IMR-90 (cell line): ENCODE measurements at regions not wholly inside any gene's neighbourhood (a gene's known extent, or its start where the extent isn't known, plus 50 kb on each side); places are given as distances from the start of the nearest gene placed in this dataset.
A peak's percentile ranks its signal among the peaks of the same experiment; 100 is the strongest.

ENCODE experiments used
- ATAC-seq: fragments of 200-7000 bp; cut with Tn5 transposase; 2 replicates; pipeline ENCODE4 v1.9.1; 2020; ENCODE audit warnings: low read depth, mild to moderate bottlenecking, moderate library complexity
- BruUV-seq: library from RNA; stranded (reverse); fragments of 400-500 nt; replicated peaks from 2 replicates; lab custom pipeline; 2021; lab: Mats Ljungman, UMichigan
- CTCF ChIA-PET: fragments of 300-600 bp; formaldehyde crosslinking; extraction: SDS; loops from one replicate; lab custom pipeline; 2021; ENCODE audit warnings: antibody characterized with exemption; lab: Yijun Ruan, JAX
- POLR2A ChIA-PET: fragments of 300-600 bp; sonication (Branson Sonifier 250); formaldehyde crosslinking; loops from one replicate; lab custom pipeline; 2022; ENCODE audit warnings: antibody characterized with exemption; ENCODE audit not compliant: unreplicated experiment; lab: Charles Lee
- DNase-seq: peaks from one replicate; pipeline ENCODE4 v3.0.0; 2013
- H2AFZ ChIP-seq: replicated peaks from 2 replicates; pipeline ENCODE3; 2013; ENCODE audit warnings: low read length, mild to moderate bottlenecking; ENCODE audit not compliant: poor library complexity
- H2AK5ac ChIP-seq: 2 replicates; pipeline ENCODE4 v1.6.1; 2013; ENCODE audit warnings: low read depth, low read length, inconsistent platforms
- H2AK9ac ChIP-seq: replicated peaks from 2 replicates; pipeline ENCODE3; 2013; ENCODE audit warnings: mild to moderate bottlenecking, low read depth, low read length, moderate library complexity; ENCODE audit not compliant: poor library complexity
- H2BK120ac ChIP-seq: 2 replicates; pipeline ENCODE4 v1.6.1; 2013; ENCODE audit warnings: low read depth, low read length, inconsistent platforms
- H2BK15ac ChIP-seq: 3 replicates; pipeline ENCODE4 v1.6.1; 2013; ENCODE audit warnings: low read depth, low read length, inconsistent platforms
- H2BK20ac ChIP-seq: 2 replicates; pipeline ENCODE4 v1.6.1; 2013; ENCODE audit warnings: low read depth, mild to moderate bottlenecking, inconsistent platforms, low read length, moderate library complexity
- H2BK5ac ChIP-seq: 2 replicates; pipeline ENCODE4 v1.6.1; 2013; ENCODE audit warnings: mild to moderate bottlenecking, low read depth, low read length, inconsistent platforms; ENCODE audit not compliant: poor library complexity, severe bottlenecking
- H3K14ac ChIP-seq: replicated peaks from 2 replicates; pipeline ENCODE4 v1.6.1; 2013; ENCODE audit warnings: low read depth, low read length, inconsistent platforms
- H3K18ac ChIP-seq: 2 replicates; pipeline ENCODE4 v1.6.1; 2013; ENCODE audit warnings: low read depth, low read length, control low read depth
- H3K23ac ChIP-seq: 2 replicates; pipeline ENCODE4 v1.6.1; 2013; ENCODE audit warnings: low read depth, low read length, inconsistent platforms
- H3K27ac ChIP-seq: 2 replicates; pipeline ENCODE4 v1.5.1; 2013; ENCODE audit warnings: mild to moderate bottlenecking, control low read depth, low read length; ENCODE audit not compliant: insufficient read depth
- H3K27me3 ChIP-seq: 2 replicates; pipeline ENCODE4 v1.6.1; 2013; ENCODE audit warnings: low read length; ENCODE audit not compliant: control insufficient read depth, insufficient read depth
- H3K36me3 ChIP-seq: 2 replicates; pipeline ENCODE4 v1.6.1; 2013; ENCODE audit warnings: low read length, mixed read lengths; ENCODE audit not compliant: control insufficient read depth, insufficient read depth
- H3K4ac ChIP-seq: 2 replicates; pipeline ENCODE4 v1.6.1; 2013; ENCODE audit warnings: low read depth, low read length, inconsistent platforms
- H3K4me1 ChIP-seq: 2 replicates; pipeline ENCODE4 v1.6.1; 2013; ENCODE audit warnings: low read length, mixed read lengths; ENCODE audit not compliant: control insufficient read depth, insufficient read depth
- H3K4me2 ChIP-seq: 2 replicates; pipeline ENCODE4 v1.6.1; 2013; ENCODE audit warnings: low read depth, mild to moderate bottlenecking, control low read depth, low read length, moderate library complexity
- H3K4me3 ChIP-seq: 2 replicates; pipeline ENCODE4 v1.5.1; 2013; ENCODE audit warnings: low read depth, mild to moderate bottlenecking, control low read depth, low read length, moderate library complexity; ENCODE audit not compliant: insufficient read depth
- H3K56ac ChIP-seq: 2 replicates; pipeline ENCODE4 v1.6.1; 2013; ENCODE audit warnings: low read length, inconsistent platforms; ENCODE audit not compliant: insufficient read depth; ENCODE audit errors: extremely low read depth
- H3K79me1 ChIP-seq, 2 experiments: 2 replicates each; pipeline ENCODE4 v1.6.1; 2013; ENCODE audit warnings: low read length in 2 of 2, inconsistent platforms in 1 of 2, low read depth in 1 of 2
- H3K9ac ChIP-seq: 2 replicates; pipeline ENCODE4 v1.6.1; 2013; ENCODE audit warnings: low read depth, low read length, control low read depth
- H3K9me1 ChIP-seq: 2 replicates; pipeline ENCODE4 v1.6.1; 2013; ENCODE audit warnings: low read length, inconsistent platforms; ENCODE audit not compliant: insufficient read depth
- H3K9me3 ChIP-seq: 2 replicates; pipeline ENCODE4 v1.6.1; 2013; ENCODE audit warnings: low read length; ENCODE audit not compliant: control insufficient read depth, insufficient read depth
- H4K20me1 ChIP-seq: 2 replicates; pipeline ENCODE4 v1.6.1; 2013; ENCODE audit warnings: low read length, inconsistent platforms; ENCODE audit not compliant: insufficient read depth
- H4K5ac ChIP-seq: 2 replicates; pipeline ENCODE4 v1.6.1; 2013; ENCODE audit warnings: mild to moderate bottlenecking, low read depth, low read length, control low read depth
- H4K8ac ChIP-seq, 2 experiments: 2 replicates each; pipeline ENCODE4 v1.6.1; 2013; ENCODE audit warnings: low read depth in 2 of 2, low read length in 2 of 2, control low read depth in 1 of 2, inconsistent platforms in 1 of 2
- H4K91ac ChIP-seq: 2 replicates; pipeline ENCODE4 v1.6.1; 2013; ENCODE audit warnings: low read depth, low read length, inconsistent platforms; ENCODE audit not compliant: insufficient read depth
- BHLHE40 ChIP-seq: fragments of 150-350 bp; IDR thresholded peaks from 2 replicates; pipeline ENCODE4 v1.6.1; 2016; ENCODE audit warnings: mild to moderate bottlenecking, low read depth, low read length
- CEBPB ChIP-seq: IDR thresholded peaks from 2 replicates; pipeline ENCODE4 v1.6.1; 2012; ENCODE audit warnings: low read depth, low read length, improper control_type of control experiment
- CHD1 ChIP-seq: IDR thresholded peaks from 2 replicates; pipeline ENCODE4 v1.6.1; 2012; ENCODE audit warnings: low read depth, low read length, improper control_type of control experiment
- CTCF ChIP-seq: conservative IDR thresholded peaks from 2 replicates; pipeline ENCODE4 v1.5.1; 2012; ENCODE audit warnings: mild to moderate bottlenecking, low read depth, low read length, improper control_type of control experiment
- ELK1 ChIP-seq: fragments of 150-350 bp; IDR thresholded peaks from 2 replicates; pipeline ENCODE4 v1.6.1; 2016; ENCODE audit warnings: low read depth, mild to moderate bottlenecking, low read length, moderate library complexity, borderline replicate concordance
- FOS ChIP-seq: fragments of 150-350 bp; IDR thresholded peaks from 2 replicates; pipeline ENCODE4 v1.6.1; 2016; ENCODE audit warnings: low read depth, low read length
- MAFK ChIP-seq: IDR thresholded peaks from 2 replicates; pipeline ENCODE4 v1.6.1; 2012; ENCODE audit warnings: low read depth, low read length, improper control_type of control experiment
- MAZ ChIP-seq: IDR thresholded peaks from 2 replicates; pipeline ENCODE4 v1.6.1; 2012; ENCODE audit warnings: low read depth, mild to moderate bottlenecking, low read length, improper control_type of control experiment, moderate library complexity, borderline replicate concordance
- MXI1 ChIP-seq: IDR thresholded peaks from 2 replicates; pipeline ENCODE4 v1.6.1; 2012; ENCODE audit warnings: low read depth, mild to moderate bottlenecking, low read length, moderate library complexity, borderline replicate concordance
- NFE2L2 ChIP-seq: fragments of 150-350 bp; IDR thresholded peaks from 2 replicates; pipeline ENCODE4 v1.6.1; 2016; ENCODE audit warnings: low read depth, mild to moderate bottlenecking, low read length
- POLR2A ChIP-seq: IDR thresholded peaks from 2 replicates; pipeline ENCODE4 v1.6.1; 2012; ENCODE audit warnings: mild to moderate bottlenecking, low read depth, low read length
- RAD21 ChIP-seq: IDR thresholded peaks from 2 replicates; pipeline ENCODE4 v1.6.1; 2012; ENCODE audit warnings: low read length, improper control_type of control experiment
- RCOR1 ChIP-seq: IDR thresholded peaks from 2 replicates; pipeline ENCODE4 v1.6.1; 2012; ENCODE audit warnings: mild to moderate bottlenecking, low read length, improper control_type of control experiment; ENCODE audit not compliant: insufficient replicate concordance
- RFX5 ChIP-seq: IDR thresholded peaks from 2 replicates; pipeline ENCODE4 v1.8.0; 2012; ENCODE audit warnings: low read depth, mild to moderate bottlenecking, low read length, moderate library complexity
- SMC3 ChIP-seq: fragments of 150-350 bp; IDR thresholded peaks from 2 replicates; pipeline ENCODE4 v1.6.1; 2016; ENCODE audit warnings: low read depth, mild to moderate bottlenecking, antibody characterized with exemption, low read length, moderate library complexity
- WGBS, 2 experiments: methylation state at CpG; one replicate each; pipeline versions ENCODE4 v1.1.5 to v1.1.7; 2013; ENCODE audit warnings: missing lambda C conversion rate in 2 of 2; ENCODE audit not compliant: insufficient read length in 1 of 2; ENCODE audit errors: extremely low coverage in 2 of 2; 5-methylcytosine and 5-hydroxymethylcytosine counted together
- dilution Hi-C: fragments of 300-500 bp; cut with HindIII; formaldehyde crosslinking; loops from one replicate; pipeline ENCODE4 v1.14.3; 2018; ENCODE audit warnings: low sequenced_read_pairs; ENCODE audit not compliant: unreplicated experiment
- in situ Hi-C: fragments of 300-500 bp; cut with MboI; formaldehyde crosslinking; loops from 3 replicates; pipeline ENCODE4 v1.14.3; 2019; ENCODE audit warnings: low sequenced_read_pairs, inconsistent platforms, mixed read lengths
- intact Hi-C: fragments of 100-400 bp; cut with micrococcal nuclease; formaldehyde crosslinking; loops from 2 replicates; pipeline ENCODE4 v1.10.0; 2022
- TF ChIP-seq, protein P1 (sequence below): fragments of 150-350 bp; IDR thresholded peaks from 2 replicates; pipeline ENCODE4 v1.6.1; 2017; ENCODE audit warnings: mild to moderate bottlenecking, antibody characterized with exemption, low read length, low read depth

DNA sequence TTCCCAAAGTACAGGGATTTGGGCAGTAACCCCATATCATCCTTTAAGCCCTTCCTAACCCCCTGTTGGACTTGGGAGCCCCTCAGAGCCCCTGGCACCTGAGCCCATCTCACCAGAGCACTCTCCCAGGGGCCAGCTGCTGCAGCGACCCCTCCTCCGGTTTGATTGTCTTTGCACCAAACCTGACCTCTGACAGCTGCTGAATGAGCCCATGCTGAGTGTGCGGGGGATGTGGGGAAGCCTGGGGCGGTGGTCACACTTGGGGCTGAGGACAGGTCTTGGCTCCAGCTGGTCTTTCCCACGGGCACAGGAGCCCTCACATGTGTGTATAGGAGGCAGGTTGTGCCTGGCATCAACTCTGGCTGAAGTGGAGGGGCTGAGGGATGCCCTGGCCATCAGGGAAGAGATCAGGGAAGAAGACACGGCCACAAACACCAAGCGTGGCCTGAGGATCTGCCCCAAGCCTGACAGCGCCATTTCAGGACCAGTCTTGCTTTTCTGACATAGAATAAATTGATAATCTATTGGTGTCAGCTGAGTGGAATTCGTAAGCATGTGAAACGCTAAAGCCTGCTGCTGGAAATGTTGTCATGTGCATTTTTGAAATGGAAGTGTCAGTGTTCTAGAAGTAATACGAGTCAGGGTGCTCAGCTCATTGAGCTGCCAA, 102.4 kb downstream of the ACKR3 start:
- no peak overlapping the region for H3K14ac ChIP-seq
- no peak overlapping the region for H4K8ac ChIP-seq
- WGBS, 2 experiments: 43% methylated on average over 4 of the region's 11 CpGs; no CpG with 5 or more reads in 1 of the 2 experiments
- H3K23ac ChIP-seq: no peak overlapping the region
- H3K4me3 ChIP-seq: no peak overlapping the region
- H2BK5ac ChIP-seq: no peak overlapping the region
- no peak overlapping the region for H2AK5ac ChIP-seq
- dilution Hi-C loops: no loop called here
- H4K5ac ChIP-seq: no peak overlapping the region
- no peaks in the 10 kb centered on the region for H3K79me1 ChIP-seq
- no peak overlapping the region for H3K4ac ChIP-seq
- H4K91ac ChIP-seq: no peak overlapping the region
- H3K9me1 ChIP-seq: no peaks in the 10 kb centered on the region
- DNase-seq (no peak), ATAC-seq (no peak)
- TF ChIP-seq MXI1: no peak
- TF ChIP-seq ELK1: no peak
- TF ChIP-seq SMC3: no peak
- no peak for TF ChIP-seq MAZ
- no peak for TF ChIP-seq RAD21
- TF ChIP-seq CTCF: no peak
- no peak for TF ChIP-seq NFE2L2
- TF ChIP-seq, protein P1, sequence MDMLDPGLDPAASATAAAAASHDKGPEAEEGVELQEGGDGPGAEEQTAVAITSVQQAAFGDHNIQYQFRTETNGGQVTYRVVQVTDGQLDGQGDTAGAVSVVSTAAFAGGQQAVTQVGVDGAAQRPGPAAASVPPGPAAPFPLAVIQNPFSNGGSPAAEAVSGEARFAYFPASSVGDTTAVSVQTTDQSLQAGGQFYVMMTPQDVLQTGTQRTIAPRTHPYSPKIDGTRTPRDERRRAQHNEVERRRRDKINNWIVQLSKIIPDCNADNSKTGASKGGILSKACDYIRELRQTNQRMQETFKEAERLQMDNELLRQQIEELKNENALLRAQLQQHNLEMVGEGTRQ: no peak
- TF ChIP-seq RFX5: no peak
- TF ChIP-seq RCOR1: no peak
- no peak for TF ChIP-seq BHLHE40
- no peak for TF ChIP-seq MAFK
- no peak for TF ChIP-seq CHD1
- no peak for TF ChIP-seq CEBPB
- no peak for TF ChIP-seq POLR2A
- no peak for TF ChIP-seq FOS
- CTCF ChIA-PET: no interaction called here
- H2BK15ac ChIP-seq: no peak overlapping the region
- H3K9ac ChIP-seq: no peak overlapping the region
- H3K9me3 ChIP-seq: peaks cover 7% of the 10 kb centered on the region; the same call in 1 of the 2 replicates
- peaks cover 8% of the 10 kb centered on the region for H3K27me3 ChIP-seq
- in situ Hi-C loops: no loop called here
- no peaks in the 10 kb centered on the region for H3K36me3 ChIP-seq
- BruUV-seq: no TSS peak
- H3K27ac ChIP-seq: no peak overlapping the region
- H3K4me1 ChIP-seq: no peaks in the 10 kb centered on the region; the same call in none of the 2 replicates
- H3K18ac ChIP-seq: no peak overlapping the region
- no peaks in the 10 kb centered on the region for H4K20me1 ChIP-seq
- no peak overlapping the region for H2BK120ac ChIP-seq
- H3K56ac ChIP-seq: no peak overlapping the region
- intact Hi-C loops: no loop called here
- POLR2A ChIA-PET: no interaction called here
- H2AK9ac ChIP-seq: no peak overlapping the region
- H2BK20ac ChIP-seq: no peak overlapping the region
- peak overlapping the region; percentile 46 for H2AFZ ChIP-seq
- H3K4me2 ChIP-seq: no peak overlapping the region
